Activated T-helper 1 cell treated with anti-CD3 and anti-CD28 coated beads, Interleukin-12 subunit alpha, Interleukin-12 subunit beta, Interleukin-2, Interleukin-4 antibody, amounts not matched to agents 30 ng/mL and 10 ng/mL and 1 ng/mL, durations not matched to agents 14 hours and 24 hours and 36 hours (primary cell): ENCODE measurements at regions not wholly inside any gene's neighbourhood (a gene's known extent, or its start where the extent isn't known, plus 50 kb on each side); places are given as distances from the start of the nearest gene placed in this dataset.

Experiments used
- DNase-seq: peaks from one replicate; pipeline ENCODE4 v3.0.0; 2021; ENCODE audit warnings: low spot score
- H3K27ac Mint-ChIP-seq: one replicate; pipeline ENCODE4 v1.8.0; 2021; ENCODE audit warnings: mild to moderate bottlenecking, mixed read lengths
- H3K27me3 Mint-ChIP-seq: one replicate; pipeline ENCODE4 v1.8.0; 2022; ENCODE audit warnings: mild to moderate bottlenecking, moderate library complexity, mixed read lengths; ENCODE audit not compliant: insufficient read depth
- H3K36me3 Mint-ChIP-seq: one replicate; pipeline ENCODE4 v1.8.0; 2021; ENCODE audit warnings: low read depth, mixed read lengths
- H3K4me1 Mint-ChIP-seq: one replicate; pipeline ENCODE4 v1.8.0; 2021; ENCODE audit warnings: low read depth, mixed read lengths
- H3K4me3 Mint-ChIP-seq: one replicate; pipeline ENCODE4 v1.8.0; 2021; ENCODE audit warnings: mild to moderate bottlenecking, moderate library complexity, mixed read lengths
- H3K9me3 Mint-ChIP-seq: one replicate; pipeline ENCODE4 v1.8.0; 2021; ENCODE audit warnings: mixed read lengths
- intact Hi-C: fragments of 100-400 bp; cut with micrococcal nuclease; formaldehyde crosslinking; loops from one replicate; pipeline ENCODE4 v1.15.1; 2024

GRCh38 chr12:81962126-81962856, 203.1 kb upstream of the PPFIA2 start:
- no peak for DNase-seq
- Mint-ChIP-seq H3K36me3 (no peaks in the 10 kb centered on the region), H3K27me3 (no peaks in the 10 kb centered on the region), H3K9me3 (no peaks in the 10 kb centered on the region), H3K27ac (no peak overlapping the region), H3K4me3 (no peak overlapping the region), H3K4me1 (no peaks in the 10 kb centered on the region)
- intact Hi-C loops, result no loop called here

DNA sequence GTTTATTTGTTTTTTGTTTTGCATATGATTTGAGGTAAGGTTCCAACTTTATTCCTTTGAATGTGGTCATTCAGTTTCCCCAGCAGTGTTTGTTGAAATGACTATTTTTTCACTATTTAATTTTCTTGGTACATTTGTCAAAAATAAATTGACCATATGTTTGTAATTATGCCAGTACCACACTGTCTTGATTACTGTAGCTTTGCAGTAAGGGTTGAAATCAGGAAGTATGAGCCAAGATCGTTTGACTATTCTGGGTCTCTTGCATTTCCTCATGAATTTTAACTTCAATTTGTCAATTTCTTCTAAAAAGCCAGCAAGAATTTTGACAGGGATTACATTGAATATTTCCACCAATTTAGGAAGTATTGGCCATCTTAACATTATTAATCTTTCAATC, 199.3 kb upstream of the PPFIA2 start:
- intact Hi-C loops, result no loop called here
- Mint-ChIP-seq H3K4me3 (no peak overlapping the region), H3K36me3 (no peaks in the 10 kb centered on the region)

GRCh38 chr12:81957631-81958030, 198.5 kb upstream of the PPFIA2 start:
- peaks cover 14% of the 10 kb centered on the region for H3K4me1 Mint-ChIP-seq
- DNase-seq, result no peak
- no peaks in the 10 kb centered on the region for H3K36me3 Mint-ChIP-seq
- no peaks in the 10 kb centered on the region for H3K9me3 Mint-ChIP-seq
- intact Hi-C loops, result no loop called here
- no peaks in the 10 kb centered on the region for H3K27me3 Mint-ChIP-seq
- no peak overlapping the region for H3K27ac Mint-ChIP-seq
- no peak overlapping the region for H3K4me3 Mint-ChIP-seq

More for the DNA sequence above, 199.3 kb upstream of the PPFIA2 start:
- H3K4me1 Mint-ChIP-seq, result peaks cover 11% of the 10 kb centered on the region
- H3K9me3 Mint-ChIP-seq, result no peaks in the 10 kb centered on the region
- H3K27me3 Mint-ChIP-seq, result no peaks in the 10 kb centered on the region
- no peak overlapping the region for H3K27ac Mint-ChIP-seq
- DNase-seq, result no peak

DNA sequence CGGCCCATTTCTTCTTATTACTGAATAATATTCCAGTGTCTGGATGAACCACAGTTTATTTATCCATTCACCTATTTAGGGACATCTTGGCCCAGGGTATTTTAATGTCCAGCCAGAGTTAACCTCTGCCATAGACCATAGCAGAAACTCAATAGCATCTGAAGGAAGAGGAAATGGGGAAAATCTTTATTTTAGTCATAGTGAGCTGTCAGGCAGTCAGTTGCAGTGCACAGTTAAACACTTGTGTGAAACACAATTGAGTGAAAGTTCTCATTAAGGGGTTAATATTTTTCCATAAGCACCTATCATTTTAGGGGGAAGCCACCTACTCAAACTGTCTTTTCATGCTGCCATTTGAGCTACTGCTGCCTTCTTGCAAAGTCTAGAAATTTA, 197.3 kb upstream of the PPFIA2 start:
- H3K9me3 Mint-ChIP-seq, result no peaks in the 10 kb centered on the region
- intact Hi-C loops, result no loop called here
- no peaks in the 10 kb centered on the region for H3K36me3 Mint-ChIP-seq
- H3K4me3 Mint-ChIP-seq, result no peak overlapping the region
- no peak overlapping the region for H3K27ac Mint-ChIP-seq
- no peaks in the 10 kb centered on the region for H3K27me3 Mint-ChIP-seq
- peaks cover 14% of the 10 kb centered on the region for H3K4me1 Mint-ChIP-seq
- DNase-seq, result no peak

GRCh38 chr12:81953541-81953940, 194.4 kb upstream of the PPFIA2 start:
- Mint-ChIP-seq H3K4me3 (no peak overlapping the region), H3K27ac (no peak overlapping the region), H3K27me3 (no peaks in the 10 kb centered on the region), H3K4me1 (peaks cover 14% of the 10 kb centered on the region), H3K36me3 (no peaks in the 10 kb centered on the region), H3K9me3 (no peaks in the 10 kb centered on the region)
- intact Hi-C loops, result no loop called here
- DNase-seq, result no peak

GRCh38 chr12:81950871-81951270, 191.7 kb upstream of the PPFIA2 start:
- H3K4me1 Mint-ChIP-seq, result peaks cover 14% of the 10 kb centered on the region
- no peaks in the 10 kb centered on the region for H3K36me3 Mint-ChIP-seq
- H3K9me3 Mint-ChIP-seq, result no peaks in the 10 kb centered on the region
- intact Hi-C loops, result no loop called here
- H3K27me3 Mint-ChIP-seq, result no peaks in the 10 kb centered on the region
- DNase-seq, result no peak
- no peak overlapping the region for H3K4me3 Mint-ChIP-seq
- H3K27ac Mint-ChIP-seq, result no peak overlapping the region

GRCh38 chr12:81949841-81950308, 190.7 kb upstream of the PPFIA2 start:
- Mint-ChIP-seq H3K4me1 (peaks cover 14% of the 10 kb centered on the region), H3K9me3 (no peaks in the 10 kb centered on the region), H3K4me3 (no peak overlapping the region), H3K36me3 (no peaks in the 10 kb centered on the region), H3K27me3 (no peaks in the 10 kb centered on the region), H3K27ac (no peak overlapping the region)
- DNase-seq, result no peak
- intact Hi-C loops, result no loop called here

- Mint-ChIP-seq H3K27ac (no peak overlapping the region), H3K9me3 (no peaks in the 10 kb centered on the region), H3K36me3 (no peaks in the 10 kb centered on the region), H3K27me3 (no peaks in the 10 kb centered on the region), H3K4me1 (peaks cover 13% of the 10 kb centered on the region), H3K4me3 (no peak overlapping the region)
- intact Hi-C loops, result no loop called here
- DNase-seq, result no peak
These were observed 190.3 kb upstream of the PPFIA2 start for GRCh38 chr12:81949416-81949815.

GRCh38 chr12:81944886-81945285, 185.7 kb upstream of the PPFIA2 start:
- Mint-ChIP-seq H3K36me3 (no peaks in the 10 kb centered on the region), H3K4me3 (no peak overlapping the region), H3K27me3 (no peaks in the 10 kb centered on the region), H3K9me3 (no peaks in the 10 kb centered on the region), H3K27ac (no peak overlapping the region), H3K4me1 (peaks cover 25% of the 10 kb centered on the region)
- DNase-seq, result no peak
- intact Hi-C loops, result no loop called here

GRCh38 chr12:81942594-81942993, 183.4 kb upstream of the PPFIA2 start:
- Mint-ChIP-seq H3K9me3 (no peaks in the 10 kb centered on the region), H3K36me3 (no peaks in the 10 kb centered on the region), H3K27me3 (no peaks in the 10 kb centered on the region), H3K27ac (peak overlapping the region; percentile 45), H3K4me3 (peak overlapping the region; percentile 32), H3K4me1 (peaks cover 25% of the 10 kb centered on the region)
- intact Hi-C loops, result no loop called here
- DNase-seq, result peak; percentile 1

DNA sequence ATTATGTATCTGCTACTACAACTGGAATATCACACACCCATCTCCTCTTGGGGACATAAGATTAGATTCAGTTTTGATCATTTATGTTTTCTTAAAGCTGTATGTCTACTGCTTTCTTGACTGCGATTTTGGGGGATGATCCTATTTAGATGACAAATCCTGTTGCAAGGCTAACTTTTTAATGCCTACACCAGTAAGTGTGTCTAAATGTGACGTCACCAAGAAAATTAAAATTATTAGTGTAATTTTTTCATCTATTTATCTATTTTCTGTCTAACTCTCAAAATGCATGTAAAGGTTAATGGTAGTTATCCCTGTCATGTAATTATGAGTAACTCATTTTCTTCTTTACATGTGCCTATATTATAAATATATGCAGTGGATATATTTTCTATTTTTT, 170.9 kb upstream of the PPFIA2 start:
- no peak for DNase-seq
- no peak overlapping the region for H3K27ac Mint-ChIP-seq
- no peaks in the 10 kb centered on the region for H3K4me1 Mint-ChIP-seq
- H3K36me3 Mint-ChIP-seq, result no peaks in the 10 kb centered on the region
- intact Hi-C loops, result no loop called here
- no peaks in the 10 kb centered on the region for H3K9me3 Mint-ChIP-seq
- peaks cover 2% of the 10 kb centered on the region for H3K27me3 Mint-ChIP-seq
- H3K4me3 Mint-ChIP-seq, result no peak overlapping the region

DNA sequence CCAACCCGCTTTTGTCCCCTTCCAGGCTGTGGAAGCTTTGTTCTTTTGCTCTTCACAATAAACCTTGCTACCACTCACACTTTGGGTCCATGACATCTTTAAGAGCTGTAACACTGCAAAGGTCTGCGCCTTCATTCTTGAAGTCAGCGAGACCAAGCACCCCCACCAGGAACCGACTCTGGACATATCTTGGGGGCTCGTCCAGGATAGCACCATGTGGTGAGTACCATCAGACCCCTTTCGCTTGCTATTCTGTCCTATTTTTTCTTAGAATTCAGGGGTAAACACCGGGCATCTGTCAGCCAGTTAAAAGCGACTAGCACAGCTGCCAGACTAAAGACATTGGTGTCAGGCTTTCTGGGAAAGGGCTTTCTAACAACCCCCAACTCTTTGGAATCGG, 137.6 kb upstream of the PPFIA2 start:
- intact Hi-C loops, result no loop called here
- H3K4me1 Mint-ChIP-seq, result no peaks in the 10 kb centered on the region
- no peak overlapping the region for H3K4me3 Mint-ChIP-seq
- H3K9me3 Mint-ChIP-seq, result peaks cover 38% of the 10 kb centered on the region
- no peaks in the 10 kb centered on the region for H3K27me3 Mint-ChIP-seq
- no peak for DNase-seq
- H3K27ac Mint-ChIP-seq, result no peak overlapping the region
- H3K36me3 Mint-ChIP-seq, result no peaks in the 10 kb centered on the region

DNA sequence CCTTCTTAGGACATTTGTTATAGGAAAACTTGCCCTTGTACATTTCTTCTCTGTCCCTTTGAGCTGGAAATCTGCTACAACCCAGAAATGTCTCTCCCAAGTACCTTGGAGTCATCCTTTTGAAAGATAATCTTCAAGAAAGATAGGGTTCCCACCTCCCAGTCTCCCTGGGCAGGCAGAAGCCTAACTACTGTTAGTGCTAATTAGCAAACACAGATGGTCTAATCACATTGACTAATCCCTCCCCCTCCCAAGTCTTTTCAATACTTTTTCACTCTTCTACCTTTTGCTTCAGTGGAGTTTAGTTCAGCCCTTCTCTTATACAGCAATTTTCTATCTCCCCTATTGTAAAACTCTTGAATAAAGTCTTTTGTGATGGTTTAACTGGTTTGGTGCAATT, 129.8 kb upstream of the PPFIA2 start:
- no peak overlapping the region for H3K27ac Mint-ChIP-seq
- H3K4me1 Mint-ChIP-seq, result no peaks in the 10 kb centered on the region
- intact Hi-C loops, result no loop called here
- DNase-seq, result no peak
- H3K4me3 Mint-ChIP-seq, result no peak overlapping the region
- no peaks in the 10 kb centered on the region for H3K36me3 Mint-ChIP-seq
- H3K27me3 Mint-ChIP-seq, result no peaks in the 10 kb centered on the region
- no peaks in the 10 kb centered on the region for H3K9me3 Mint-ChIP-seq
